DOHH2 (cell line): ENCODE measurements at regions not wholly inside any gene's neighbourhood (a gene's known extent, or its start where the extent isn't known, plus 50 kb on each side); places are given as distances from the start of the nearest gene placed in this dataset.

Experiments used
- CTCF ChIP-seq: fragments of 200-600 bp; sonication (generic); IDR thresholded peaks from one replicate; pipeline ENCODE4 v1.5.1; 2014; ENCODE audit warnings: antibody characterized with exemption, mild to moderate bottlenecking, low read depth, low read length; ENCODE audit not compliant: poor library complexity, severe bottlenecking
- EZH2phosphoT487 ChIP-seq: fragments of 200-600 bp; sonication (generic); IDR thresholded peaks from 2 replicates; pipeline ENCODE4 v1.6.1; 2017; ENCODE audit warnings: borderline replicate concordance, mild to moderate bottlenecking, antibody characterized with exemption, low read length, moderate library complexity, mixed read lengths

DNA sequence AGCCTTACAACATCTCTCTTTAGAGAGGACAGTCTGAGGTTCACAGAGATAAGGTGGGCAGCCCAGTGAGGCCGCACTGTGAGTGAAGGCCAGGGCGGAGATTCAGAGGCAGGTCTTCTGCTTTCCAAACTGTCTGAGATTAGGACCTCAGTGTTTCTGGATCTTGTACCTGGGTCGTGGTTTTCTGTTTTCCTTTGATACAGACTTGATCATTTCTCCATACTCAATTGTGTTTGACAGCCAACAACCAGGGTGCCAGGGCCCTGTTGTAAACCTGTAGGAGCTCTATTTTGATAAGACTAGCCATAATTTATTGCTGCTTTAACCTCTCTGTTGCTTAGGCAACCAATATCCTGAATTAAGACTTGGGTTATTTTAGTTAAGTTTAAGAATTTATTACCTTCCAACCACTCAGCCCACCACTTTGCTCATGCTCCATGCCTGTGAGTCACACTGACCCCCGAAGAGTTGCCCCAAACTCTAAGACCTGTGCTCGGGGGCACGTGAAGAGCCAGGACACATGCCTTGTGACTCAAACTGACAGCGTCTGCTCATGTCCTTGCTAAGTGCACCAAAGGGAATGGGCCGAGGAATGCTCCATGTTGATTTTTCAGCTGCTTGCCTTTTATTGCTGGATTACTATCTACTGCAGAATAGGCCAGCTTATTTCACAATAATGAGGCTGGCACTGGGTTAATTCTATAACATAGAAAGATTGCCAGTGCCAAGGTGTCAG lies 248.6 kb downstream of the BCL2 start:
- TF ChIP-seq CTCF (no peak), EZH2phosphoT487 (no peak)
